ENCODE measurements at regions not wholly inside any gene's neighbourhood (a gene's known extent, or its start where the extent isn't known, plus 50 kb on each side); places are given as distances from the start of the nearest gene placed in this dataset.

DNA sequence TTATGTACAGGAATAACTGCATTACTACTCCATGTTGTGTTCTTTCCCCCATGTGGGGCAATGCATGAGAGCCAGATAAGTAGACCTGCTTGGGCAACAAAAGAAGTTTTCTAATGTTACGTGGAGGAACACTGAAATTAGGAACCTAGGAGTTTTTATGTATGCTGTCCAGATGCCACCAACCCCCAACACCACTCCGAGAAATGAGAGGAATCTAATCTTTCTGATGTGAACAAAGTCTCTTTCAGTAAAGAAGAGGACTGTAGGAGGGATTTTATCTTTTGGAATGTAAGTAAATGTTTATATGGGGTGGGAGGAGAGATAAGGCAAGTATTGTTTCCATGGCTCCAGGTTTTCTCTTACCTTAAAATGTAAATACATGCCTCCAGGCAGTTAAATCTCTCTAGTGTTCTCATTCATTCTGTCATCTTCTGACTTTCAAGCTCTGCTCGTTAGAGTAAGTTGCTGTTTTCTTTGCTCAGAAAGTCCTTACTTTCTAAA is 820.6 kb downstream of the PCDH17 start:
- Mint-ChIP-seq H3K4me3 (ENCODE audit: unreplicated experiment) (no peak overlapping the region), H3K27me3 (ENCODE audit: unreplicated experiment) (no peaks in the 10 kb centered on the region), H3K36me3 (ENCODE audit: low read depth, unreplicated experiment) (no peaks in the 10 kb centered on the region), H3K27ac (ENCODE audit: unreplicated experiment) (no peak overlapping the region), H3K4me1 (ENCODE audit: unreplicated experiment) (no peaks in the 10 kb centered on the region), H3K9me3 (ENCODE audit: unreplicated experiment) (no peaks in the 10 kb centered on the region)
- TF ChIP-seq, protein P1, sequence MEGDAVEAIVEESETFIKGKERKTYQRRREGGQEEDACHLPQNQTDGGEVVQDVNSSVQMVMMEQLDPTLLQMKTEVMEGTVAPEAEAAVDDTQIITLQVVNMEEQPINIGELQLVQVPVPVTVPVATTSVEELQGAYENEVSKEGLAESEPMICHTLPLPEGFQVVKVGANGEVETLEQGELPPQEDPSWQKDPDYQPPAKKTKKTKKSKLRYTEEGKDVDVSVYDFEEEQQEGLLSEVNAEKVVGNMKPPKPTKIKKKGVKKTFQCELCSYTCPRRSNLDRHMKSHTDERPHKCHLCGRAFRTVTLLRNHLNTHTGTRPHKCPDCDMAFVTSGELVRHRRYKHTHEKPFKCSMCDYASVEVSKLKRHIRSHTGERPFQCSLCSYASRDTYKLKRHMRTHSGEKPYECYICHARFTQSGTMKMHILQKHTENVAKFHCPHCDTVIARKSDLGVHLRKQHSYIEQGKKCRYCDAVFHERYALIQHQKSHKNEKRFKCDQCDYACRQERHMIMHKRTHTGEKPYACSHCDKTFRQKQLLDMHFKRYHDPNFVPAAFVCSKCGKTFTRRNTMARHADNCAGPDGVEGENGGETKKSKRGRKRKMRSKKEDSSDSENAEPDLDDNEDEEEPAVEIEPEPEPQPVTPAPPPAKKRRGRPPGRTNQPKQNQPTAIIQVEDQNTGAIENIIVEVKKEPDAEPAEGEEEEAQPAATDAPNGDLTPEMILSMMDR (IDR thresholded peaks at IDR 0.05; ENCODE audit: unreplicated experiment): no peak
- no peak for DNase-seq (ENCODE audit: low spot score)

DNA sequence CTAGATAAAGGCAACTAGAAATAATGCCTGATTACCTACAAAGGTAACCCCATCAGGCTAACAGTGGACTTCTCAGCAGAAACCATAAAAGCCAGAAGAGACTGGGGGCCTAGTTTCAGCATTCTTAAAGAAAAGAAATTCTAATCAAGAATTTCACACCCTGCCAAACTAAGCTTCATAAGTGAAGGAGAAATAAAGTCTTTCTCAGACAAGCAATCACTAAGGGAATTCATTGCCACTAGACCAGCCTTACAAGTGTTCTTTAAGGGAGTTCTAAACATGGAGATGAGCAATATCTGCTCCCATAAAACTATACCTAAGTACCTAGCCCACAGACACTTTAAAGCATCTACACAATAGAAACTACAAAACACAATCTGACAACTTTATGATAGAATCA is 823.5 kb downstream of the PCDH17 start:
- TF ChIP-seq, protein P1 (IDR thresholded peaks at IDR 0.05; ENCODE audit: unreplicated experiment): no peak
- H3K36me3 Mint-ChIP-seq (ENCODE audit: low read depth, unreplicated experiment): no peaks in the 10 kb centered on the region
- no peaks in the 10 kb centered on the region for H3K27me3 Mint-ChIP-seq (ENCODE audit: unreplicated experiment)
- no peaks in the 10 kb centered on the region for H3K9me3 Mint-ChIP-seq (ENCODE audit: unreplicated experiment)
- DNase-seq (ENCODE audit: low spot score): no peak
- no peak overlapping the region for H3K4me3 Mint-ChIP-seq (ENCODE audit: unreplicated experiment)
- H3K4me1 Mint-ChIP-seq (ENCODE audit: unreplicated experiment): no peaks in the 10 kb centered on the region
- no peak overlapping the region for H3K27ac Mint-ChIP-seq (ENCODE audit: unreplicated experiment)

DNA sequence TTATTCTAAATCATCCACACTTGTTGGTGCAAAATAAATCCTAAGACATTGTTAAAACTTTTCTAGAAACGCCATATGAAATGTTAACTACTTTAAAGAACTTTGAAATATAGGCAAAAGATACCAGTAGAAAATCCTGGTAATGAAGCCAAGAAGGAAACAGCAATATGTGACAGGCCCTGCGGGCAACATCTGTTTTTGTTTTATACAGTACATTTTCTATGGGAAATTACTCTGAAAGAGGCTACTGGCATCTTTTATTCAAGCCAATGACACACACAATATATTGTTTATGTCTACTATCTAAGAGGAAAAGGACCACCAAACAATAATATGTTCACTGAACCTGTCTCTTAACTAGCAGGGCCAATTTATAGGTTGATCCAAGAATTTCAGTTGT is 829.7 kb downstream of the PCDH17 start:
- H3K36me3 Mint-ChIP-seq (ENCODE audit: low read depth, unreplicated experiment): no peaks in the 10 kb centered on the region
- H3K4me3 Mint-ChIP-seq (ENCODE audit: unreplicated experiment): no peak overlapping the region
- DNase-seq (ENCODE audit: low spot score): no peak
- no peaks in the 10 kb centered on the region for H3K4me1 Mint-ChIP-seq (ENCODE audit: unreplicated experiment)
- TF ChIP-seq, protein P1 (IDR thresholded peaks at IDR 0.05; ENCODE audit: unreplicated experiment): no peak
- no peaks in the 10 kb centered on the region for H3K27me3 Mint-ChIP-seq (ENCODE audit: unreplicated experiment)
- H3K27ac Mint-ChIP-seq (ENCODE audit: unreplicated experiment): no peak overlapping the region
- no peaks in the 10 kb centered on the region for H3K9me3 Mint-ChIP-seq (ENCODE audit: unreplicated experiment)

DNA sequence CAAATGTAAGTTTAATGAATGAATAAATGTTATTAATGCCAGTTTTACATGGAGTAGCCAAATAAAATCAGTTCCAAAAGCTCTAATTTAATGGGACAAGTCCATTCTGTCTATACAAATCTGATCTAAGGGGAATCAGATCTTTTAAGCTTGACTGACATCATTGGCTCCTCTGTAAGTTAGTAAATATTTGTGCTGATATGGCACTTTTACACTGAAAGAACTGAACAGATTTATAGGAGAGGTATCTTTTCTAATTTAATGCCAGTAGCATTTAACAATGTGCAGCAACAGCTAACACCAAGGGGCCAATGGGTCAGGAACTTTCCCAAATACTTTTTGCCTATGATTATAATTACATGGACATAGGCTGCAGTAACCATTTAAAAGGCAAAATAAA is 832.3 kb downstream of the PCDH17 start:
- Mint-ChIP-seq H3K9me3 (ENCODE audit: unreplicated experiment) (no peaks in the 10 kb centered on the region), H3K36me3 (ENCODE audit: low read depth, unreplicated experiment) (no peaks in the 10 kb centered on the region), H3K27me3 (ENCODE audit: unreplicated experiment) (no peaks in the 10 kb centered on the region), H3K4me3 (ENCODE audit: unreplicated experiment) (no peak overlapping the region), H3K4me1 (ENCODE audit: unreplicated experiment) (no peaks in the 10 kb centered on the region), H3K27ac (ENCODE audit: unreplicated experiment) (no peak overlapping the region)
- TF ChIP-seq, protein P1 (IDR thresholded peaks at IDR 0.05; ENCODE audit: unreplicated experiment): no peak
- DNase-seq (ENCODE audit: low spot score): no peak

GRCh38 chr13:58467176-58467575 is 835.6 kb downstream of the PCDH17 start:
- Mint-ChIP-seq H3K27me3 (ENCODE audit: unreplicated experiment) (no peaks in the 10 kb centered on the region), H3K9me3 (ENCODE audit: unreplicated experiment) (no peaks in the 10 kb centered on the region), H3K36me3 (ENCODE audit: low read depth, unreplicated experiment) (no peaks in the 10 kb centered on the region), H3K27ac (ENCODE audit: unreplicated experiment) (no peak overlapping the region), H3K4me1 (ENCODE audit: unreplicated experiment) (no peaks in the 10 kb centered on the region), H3K4me3 (ENCODE audit: unreplicated experiment) (no peak overlapping the region)
- TF ChIP-seq, protein P1 (IDR thresholded peaks at IDR 0.05; ENCODE audit: unreplicated experiment): no peak
- no peak for DNase-seq (ENCODE audit: low spot score)

All from endothelial cell (in vitro differentiated cells).